IMR-90 (cell line): ENCODE measurements at regions not wholly inside any gene's neighbourhood (a gene's known extent, or its start where the extent isn't known, plus 50 kb on each side); places are given as distances from the start of the nearest gene placed in this dataset.
A peak's percentile ranks its signal among the peaks of the same experiment; 100 is the strongest.

Source experiments
- ATAC-seq: fragments of 200-7000 bp; cut with Tn5 transposase; 2 replicates; pipeline ENCODE4 v1.9.1; 2020; ENCODE audit warnings: low read depth, mild to moderate bottlenecking, moderate library complexity
- BruUV-seq: library from RNA; stranded (reverse); fragments of 400-500 nt; replicated peaks from 2 replicates; lab custom pipeline; 2021; lab: Mats Ljungman, UMichigan
- CTCF ChIA-PET: fragments of 300-600 bp; formaldehyde crosslinking; extraction: SDS; loops from one replicate; lab custom pipeline; 2021; ENCODE audit warnings: antibody characterized with exemption; lab: Yijun Ruan, JAX
- POLR2A ChIA-PET: fragments of 300-600 bp; sonication (Branson Sonifier 250); formaldehyde crosslinking; loops from one replicate; lab custom pipeline; 2022; ENCODE audit warnings: antibody characterized with exemption; ENCODE audit not compliant: unreplicated experiment; lab: Charles Lee
- DNase-seq: peaks from one replicate; pipeline ENCODE4 v3.0.0; 2013
- H2AFZ ChIP-seq: replicated peaks from 2 replicates; pipeline ENCODE3; 2013; ENCODE audit warnings: low read length, mild to moderate bottlenecking; ENCODE audit not compliant: poor library complexity
- H2AK5ac ChIP-seq: 2 replicates; pipeline ENCODE4 v1.6.1; 2013; ENCODE audit warnings: low read depth, low read length, inconsistent platforms
- H2AK9ac ChIP-seq: replicated peaks from 2 replicates; pipeline ENCODE3; 2013; ENCODE audit warnings: mild to moderate bottlenecking, low read depth, low read length, moderate library complexity; ENCODE audit not compliant: poor library complexity
- H2BK120ac ChIP-seq: 2 replicates; pipeline ENCODE4 v1.6.1; 2013; ENCODE audit warnings: low read depth, low read length, inconsistent platforms
- H2BK15ac ChIP-seq: 3 replicates; pipeline ENCODE4 v1.6.1; 2013; ENCODE audit warnings: low read depth, low read length, inconsistent platforms
- H2BK20ac ChIP-seq: 2 replicates; pipeline ENCODE4 v1.6.1; 2013; ENCODE audit warnings: low read depth, mild to moderate bottlenecking, inconsistent platforms, low read length, moderate library complexity
- H2BK5ac ChIP-seq: 2 replicates; pipeline ENCODE4 v1.6.1; 2013; ENCODE audit warnings: mild to moderate bottlenecking, low read depth, low read length, inconsistent platforms; ENCODE audit not compliant: poor library complexity, severe bottlenecking
- H3K14ac ChIP-seq: replicated peaks from 2 replicates; pipeline ENCODE4 v1.6.1; 2013; ENCODE audit warnings: low read depth, low read length, inconsistent platforms
- H3K18ac ChIP-seq: 2 replicates; pipeline ENCODE4 v1.6.1; 2013; ENCODE audit warnings: low read depth, low read length, control low read depth
- H3K23ac ChIP-seq: 2 replicates; pipeline ENCODE4 v1.6.1; 2013; ENCODE audit warnings: low read depth, low read length, inconsistent platforms
- H3K27ac ChIP-seq: 2 replicates; pipeline ENCODE4 v1.5.1; 2013; ENCODE audit warnings: mild to moderate bottlenecking, control low read depth, low read length; ENCODE audit not compliant: insufficient read depth
- H3K27me3 ChIP-seq: 2 replicates; pipeline ENCODE4 v1.6.1; 2013; ENCODE audit warnings: low read length; ENCODE audit not compliant: control insufficient read depth, insufficient read depth
- H3K36me3 ChIP-seq: 2 replicates; pipeline ENCODE4 v1.6.1; 2013; ENCODE audit warnings: low read length, mixed read lengths; ENCODE audit not compliant: control insufficient read depth, insufficient read depth
- H3K4ac ChIP-seq: 2 replicates; pipeline ENCODE4 v1.6.1; 2013; ENCODE audit warnings: low read depth, low read length, inconsistent platforms
- H3K4me1 ChIP-seq: 2 replicates; pipeline ENCODE4 v1.6.1; 2013; ENCODE audit warnings: low read length, mixed read lengths; ENCODE audit not compliant: control insufficient read depth, insufficient read depth
- H3K4me2 ChIP-seq: 2 replicates; pipeline ENCODE4 v1.6.1; 2013; ENCODE audit warnings: low read depth, mild to moderate bottlenecking, control low read depth, low read length, moderate library complexity
- H3K4me3 ChIP-seq: 2 replicates; pipeline ENCODE4 v1.5.1; 2013; ENCODE audit warnings: low read depth, mild to moderate bottlenecking, control low read depth, low read length, moderate library complexity; ENCODE audit not compliant: insufficient read depth
- H3K56ac ChIP-seq: 2 replicates; pipeline ENCODE4 v1.6.1; 2013; ENCODE audit warnings: low read length, inconsistent platforms; ENCODE audit not compliant: insufficient read depth; ENCODE audit errors: extremely low read depth
- H3K79me1 ChIP-seq, 2 experiments: 2 replicates each; pipeline ENCODE4 v1.6.1; 2013; ENCODE audit warnings: low read length in 2 of 2, inconsistent platforms in 1 of 2, low read depth in 1 of 2
- H3K9ac ChIP-seq: 2 replicates; pipeline ENCODE4 v1.6.1; 2013; ENCODE audit warnings: low read depth, low read length, control low read depth
- H3K9me1 ChIP-seq: 2 replicates; pipeline ENCODE4 v1.6.1; 2013; ENCODE audit warnings: low read length, inconsistent platforms; ENCODE audit not compliant: insufficient read depth
- H3K9me3 ChIP-seq: 2 replicates; pipeline ENCODE4 v1.6.1; 2013; ENCODE audit warnings: low read length; ENCODE audit not compliant: control insufficient read depth, insufficient read depth
- H4K20me1 ChIP-seq: 2 replicates; pipeline ENCODE4 v1.6.1; 2013; ENCODE audit warnings: low read length, inconsistent platforms; ENCODE audit not compliant: insufficient read depth
- H4K5ac ChIP-seq: 2 replicates; pipeline ENCODE4 v1.6.1; 2013; ENCODE audit warnings: mild to moderate bottlenecking, low read depth, low read length, control low read depth
- H4K8ac ChIP-seq, 2 experiments: 2 replicates each; pipeline ENCODE4 v1.6.1; 2013; ENCODE audit warnings: low read depth in 2 of 2, low read length in 2 of 2, control low read depth in 1 of 2, inconsistent platforms in 1 of 2
- H4K91ac ChIP-seq: 2 replicates; pipeline ENCODE4 v1.6.1; 2013; ENCODE audit warnings: low read depth, low read length, inconsistent platforms; ENCODE audit not compliant: insufficient read depth
- BHLHE40 ChIP-seq: fragments of 150-350 bp; IDR thresholded peaks from 2 replicates; pipeline ENCODE4 v1.6.1; 2016; ENCODE audit warnings: mild to moderate bottlenecking, low read depth, low read length
- CEBPB ChIP-seq: IDR thresholded peaks from 2 replicates; pipeline ENCODE4 v1.6.1; 2012; ENCODE audit warnings: low read depth, low read length, improper control_type of control experiment
- CHD1 ChIP-seq: IDR thresholded peaks from 2 replicates; pipeline ENCODE4 v1.6.1; 2012; ENCODE audit warnings: low read depth, low read length, improper control_type of control experiment
- FOS ChIP-seq: fragments of 150-350 bp; IDR thresholded peaks from 2 replicates; pipeline ENCODE4 v1.6.1; 2016; ENCODE audit warnings: low read depth, low read length
- MAFK ChIP-seq: IDR thresholded peaks from 2 replicates; pipeline ENCODE4 v1.6.1; 2012; ENCODE audit warnings: low read depth, low read length, improper control_type of control experiment
- MAZ ChIP-seq: IDR thresholded peaks from 2 replicates; pipeline ENCODE4 v1.6.1; 2012; ENCODE audit warnings: low read depth, mild to moderate bottlenecking, low read length, improper control_type of control experiment, moderate library complexity, borderline replicate concordance
- MXI1 ChIP-seq: IDR thresholded peaks from 2 replicates; pipeline ENCODE4 v1.6.1; 2012; ENCODE audit warnings: low read depth, mild to moderate bottlenecking, low read length, moderate library complexity, borderline replicate concordance
- NFE2L2 ChIP-seq: fragments of 150-350 bp; IDR thresholded peaks from 2 replicates; pipeline ENCODE4 v1.6.1; 2016; ENCODE audit warnings: low read depth, mild to moderate bottlenecking, low read length
- POLR2A ChIP-seq: IDR thresholded peaks from 2 replicates; pipeline ENCODE4 v1.6.1; 2012; ENCODE audit warnings: mild to moderate bottlenecking, low read depth, low read length
- RAD21 ChIP-seq: IDR thresholded peaks from 2 replicates; pipeline ENCODE4 v1.6.1; 2012; ENCODE audit warnings: low read length, improper control_type of control experiment
- RCOR1 ChIP-seq: IDR thresholded peaks from 2 replicates; pipeline ENCODE4 v1.6.1; 2012; ENCODE audit warnings: mild to moderate bottlenecking, low read length, improper control_type of control experiment; ENCODE audit not compliant: insufficient replicate concordance
- RFX5 ChIP-seq: IDR thresholded peaks from 2 replicates; pipeline ENCODE4 v1.8.0; 2012; ENCODE audit warnings: low read depth, mild to moderate bottlenecking, low read length, moderate library complexity
- SMC3 ChIP-seq: fragments of 150-350 bp; IDR thresholded peaks from 2 replicates; pipeline ENCODE4 v1.6.1; 2016; ENCODE audit warnings: low read depth, mild to moderate bottlenecking, antibody characterized with exemption, low read length, moderate library complexity
- WGBS, 2 experiments: methylation state at CpG; one replicate each; pipeline versions ENCODE4 v1.1.5 to v1.1.7; 2013; ENCODE audit warnings: missing lambda C conversion rate in 2 of 2; ENCODE audit not compliant: insufficient read length in 1 of 2; ENCODE audit errors: extremely low coverage in 2 of 2; 5-methylcytosine and 5-hydroxymethylcytosine counted together
- dilution Hi-C: fragments of 300-500 bp; cut with HindIII; formaldehyde crosslinking; loops from one replicate; pipeline ENCODE4 v1.14.3; 2018; ENCODE audit warnings: low sequenced_read_pairs; ENCODE audit not compliant: unreplicated experiment
- in situ Hi-C: fragments of 300-500 bp; cut with MboI; formaldehyde crosslinking; loops from 3 replicates; pipeline ENCODE4 v1.14.3; 2019; ENCODE audit warnings: low sequenced_read_pairs, inconsistent platforms, mixed read lengths
- intact Hi-C: fragments of 100-400 bp; cut with micrococcal nuclease; formaldehyde crosslinking; loops from 2 replicates; pipeline ENCODE4 v1.10.0; 2022
- TF ChIP-seq, protein P1 (sequence below): fragments of 150-350 bp; IDR thresholded peaks from 2 replicates; pipeline ENCODE4 v1.6.1; 2017; ENCODE audit warnings: mild to moderate bottlenecking, antibody characterized with exemption, low read length, low read depth
- TF ChIP-seq, protein P2 (sequence below): conservative IDR thresholded peaks from 2 replicates; pipeline ENCODE4 v1.5.1; 2012; ENCODE audit warnings: mild to moderate bottlenecking, low read depth, low read length, improper control_type of control experiment
- TF ChIP-seq, protein P3 (sequence below): fragments of 150-350 bp; IDR thresholded peaks from 2 replicates; pipeline ENCODE4 v1.6.1; 2016; ENCODE audit warnings: low read depth, mild to moderate bottlenecking, low read length, moderate library complexity, borderline replicate concordance

DNA sequence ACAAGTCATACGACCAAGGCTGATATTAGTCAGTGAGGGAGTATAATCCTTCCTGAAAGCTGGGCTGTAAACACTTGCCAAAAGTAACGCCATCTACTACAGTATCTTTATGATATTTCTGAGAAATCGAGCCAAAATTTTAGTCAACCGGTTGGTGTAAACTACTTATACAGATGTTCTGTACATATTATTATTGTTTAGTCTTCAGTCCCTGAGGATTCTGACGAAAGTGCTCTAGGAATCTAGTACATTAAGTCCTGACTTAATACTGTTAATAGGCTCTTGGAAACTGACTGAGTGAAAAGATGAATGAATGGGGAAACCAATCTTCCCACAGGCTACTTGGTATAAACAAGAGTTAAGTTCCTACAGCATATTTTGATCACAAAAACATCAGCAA is 274.3 kb downstream of the USP25 start:
- in situ Hi-C loops (loop anchor here (5.0 kb wide), 1 partner anchor 323 kb away; no protein-coding TSS in a partner anchor), intact Hi-C loops (loop anchor here (5.0 kb wide), 2 partner anchors 73 to 253 kb away; no protein-coding TSS in a partner anchor), dilution Hi-C loops (no loop called here)
- Histone ChIP-seq H2BK15ac (no peak overlapping the region), H3K27me3 (no peaks in the 10 kb centered on the region), H3K27ac (no peak overlapping the region), H2BK5ac (no peak overlapping the region), H3K14ac (no peak overlapping the region), H2AK9ac (no peak overlapping the region), H3K4me1 (no peaks in the 10 kb centered on the region), H4K20me1 (no peaks in the 10 kb centered on the region), H2BK20ac (no peak overlapping the region), H2AK5ac (no peak overlapping the region), H2AFZ (no peak overlapping the region), H4K8ac (no peak overlapping the region), H4K91ac (no peak overlapping the region), H3K23ac (peak overlapping the region; percentile 80; the same call in 1 of the 2 replicates), H4K5ac (no peak overlapping the region), H3K4me3 (no peak overlapping the region), H3K4ac (no peak overlapping the region), H3K9ac (no peak overlapping the region), H3K4me2 (peak overlapping the region; percentile 2; the same call in 1 of the 2 replicates), H3K36me3 (no peaks in the 10 kb centered on the region), H3K9me3 (no peaks in the 10 kb centered on the region), H3K56ac (no peak overlapping the region), H3K79me1 (no peaks in the 10 kb centered on the region), H2BK120ac (no peak overlapping the region), H3K9me1 (peaks cover 3% of the 10 kb centered on the region; the same call in 1 of the 2 replicates), H3K18ac (no peak overlapping the region)
- BruUV-seq: no TSS peak
- DNase-seq (peak; percentile 24), ATAC-seq (peak; percentile 32; the same call in 1 of the 2 replicates)
- POLR2A ChIA-PET: no interaction called here
- no peak for TF ChIP-seq RCOR1
- TF ChIP-seq POLR2A: no peak
- TF ChIP-seq CHD1: no peak
- TF ChIP-seq, protein P1, sequence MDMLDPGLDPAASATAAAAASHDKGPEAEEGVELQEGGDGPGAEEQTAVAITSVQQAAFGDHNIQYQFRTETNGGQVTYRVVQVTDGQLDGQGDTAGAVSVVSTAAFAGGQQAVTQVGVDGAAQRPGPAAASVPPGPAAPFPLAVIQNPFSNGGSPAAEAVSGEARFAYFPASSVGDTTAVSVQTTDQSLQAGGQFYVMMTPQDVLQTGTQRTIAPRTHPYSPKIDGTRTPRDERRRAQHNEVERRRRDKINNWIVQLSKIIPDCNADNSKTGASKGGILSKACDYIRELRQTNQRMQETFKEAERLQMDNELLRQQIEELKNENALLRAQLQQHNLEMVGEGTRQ: no peak
- no peak for TF ChIP-seq MXI1
- no peak for TF ChIP-seq RFX5
- no peak for TF ChIP-seq SMC3
- TF ChIP-seq FOS: no peak
- TF ChIP-seq, protein P2, sequence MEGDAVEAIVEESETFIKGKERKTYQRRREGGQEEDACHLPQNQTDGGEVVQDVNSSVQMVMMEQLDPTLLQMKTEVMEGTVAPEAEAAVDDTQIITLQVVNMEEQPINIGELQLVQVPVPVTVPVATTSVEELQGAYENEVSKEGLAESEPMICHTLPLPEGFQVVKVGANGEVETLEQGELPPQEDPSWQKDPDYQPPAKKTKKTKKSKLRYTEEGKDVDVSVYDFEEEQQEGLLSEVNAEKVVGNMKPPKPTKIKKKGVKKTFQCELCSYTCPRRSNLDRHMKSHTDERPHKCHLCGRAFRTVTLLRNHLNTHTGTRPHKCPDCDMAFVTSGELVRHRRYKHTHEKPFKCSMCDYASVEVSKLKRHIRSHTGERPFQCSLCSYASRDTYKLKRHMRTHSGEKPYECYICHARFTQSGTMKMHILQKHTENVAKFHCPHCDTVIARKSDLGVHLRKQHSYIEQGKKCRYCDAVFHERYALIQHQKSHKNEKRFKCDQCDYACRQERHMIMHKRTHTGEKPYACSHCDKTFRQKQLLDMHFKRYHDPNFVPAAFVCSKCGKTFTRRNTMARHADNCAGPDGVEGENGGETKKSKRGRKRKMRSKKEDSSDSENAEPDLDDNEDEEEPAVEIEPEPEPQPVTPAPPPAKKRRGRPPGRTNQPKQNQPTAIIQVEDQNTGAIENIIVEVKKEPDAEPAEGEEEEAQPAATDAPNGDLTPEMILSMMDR: no peak
- TF ChIP-seq CEBPB: no peak
- TF ChIP-seq BHLHE40: no peak
- TF ChIP-seq MAFK: no peak
- no peak for TF ChIP-seq RAD21
- no peak for TF ChIP-seq NFE2L2
- TF ChIP-seq, protein P3, sequence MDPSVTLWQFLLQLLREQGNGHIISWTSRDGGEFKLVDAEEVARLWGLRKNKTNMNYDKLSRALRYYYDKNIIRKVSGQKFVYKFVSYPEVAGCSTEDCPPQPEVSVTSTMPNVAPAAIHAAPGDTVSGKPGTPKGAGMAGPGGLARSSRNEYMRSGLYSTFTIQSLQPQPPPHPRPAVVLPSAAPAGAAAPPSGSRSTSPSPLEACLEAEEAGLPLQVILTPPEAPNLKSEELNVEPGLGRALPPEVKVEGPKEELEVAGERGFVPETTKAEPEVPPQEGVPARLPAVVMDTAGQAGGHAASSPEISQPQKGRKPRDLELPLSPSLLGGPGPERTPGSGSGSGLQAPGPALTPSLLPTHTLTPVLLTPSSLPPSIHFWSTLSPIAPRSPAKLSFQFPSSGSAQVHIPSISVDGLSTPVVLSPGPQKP: no peak
- TF ChIP-seq MAZ: no peak
- CTCF ChIA-PET: interaction anchor here (1.5 kb wide), 1 partner anchor 19 kb away, joined by 4 read pairs; no protein-coding TSS in a partner anchor
- no CpG with 5 or more reads among the region's 5 CpGs for WGBS, 2 experiments
